Suprapubic skin (tissue), 4 donors: ENCODE measurements at regions not wholly inside any gene's neighbourhood (a gene's known extent, or its start where the extent isn't known, plus 50 kb on each side); places are given as distances from the start of the nearest gene placed in this dataset.

ENCODE experiments used
- POLR2A ChIP-seq, 2 donors: fragments of 450-650 bp; IDR thresholded peaks; one replicate each; pipeline ENCODE4 v1.6.1; 2017; ENCODE audit warnings: antibody characterized with exemption in 2 of 2, mild to moderate bottlenecking in 2 of 2, moderate library complexity in 2 of 2
- POLR2AphosphoS5 ChIP-seq, 3 donors: sonication (generic); formaldehyde crosslinking; IDR thresholded peaks; one replicate each; pipeline ENCODE4 v1.6.1; 2017; ENCODE audit warnings: antibody characterized with exemption in 3 of 3
- TF ChIP-seq, protein P1 (sequence below), 2 donors: fragments of 200-600 bp in 1 of 2; fragments of 450-650 bp in 1 of 2; sonication (generic) in 1 of 2; IDR thresholded peaks; one replicate each; pipeline ENCODE4 v1.5.1; 2016 to 2019; ENCODE audit warnings: antibody characterized with exemption in 2 of 2, mild to moderate bottlenecking in 1 of 2, moderate library complexity in 1 of 2

DNA sequence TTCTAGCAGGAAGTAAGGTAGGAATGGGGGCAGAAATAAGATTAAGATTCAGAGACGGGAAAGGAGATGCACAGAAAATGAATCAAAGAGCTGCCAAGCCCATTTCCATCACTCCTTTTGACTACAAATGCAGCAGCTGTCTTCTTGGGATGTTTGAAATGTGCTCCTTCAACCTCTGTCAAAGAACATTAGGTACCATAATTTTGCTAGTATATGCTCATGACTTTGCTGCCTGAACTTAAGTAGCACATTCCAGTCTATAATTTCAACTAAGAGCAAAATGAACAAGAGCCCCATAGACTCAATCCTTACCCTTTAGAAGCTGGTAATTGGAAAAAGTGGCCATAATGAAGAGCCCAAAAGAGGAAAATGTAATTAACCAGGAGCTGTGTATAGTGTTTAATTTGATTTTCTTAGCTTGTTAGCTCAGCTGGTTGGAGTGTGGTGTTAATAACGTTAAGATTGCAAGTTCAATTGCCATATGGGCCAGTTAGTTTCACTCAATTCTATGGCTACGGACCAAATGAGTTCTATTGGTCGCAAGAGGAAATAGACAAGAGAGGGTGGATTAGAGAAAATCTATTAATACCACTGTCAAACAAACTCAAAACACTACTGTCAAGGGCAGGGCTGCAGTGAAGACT, 349.9 kb downstream of the ZBBX start:
- TF ChIP-seq, protein P1, sequence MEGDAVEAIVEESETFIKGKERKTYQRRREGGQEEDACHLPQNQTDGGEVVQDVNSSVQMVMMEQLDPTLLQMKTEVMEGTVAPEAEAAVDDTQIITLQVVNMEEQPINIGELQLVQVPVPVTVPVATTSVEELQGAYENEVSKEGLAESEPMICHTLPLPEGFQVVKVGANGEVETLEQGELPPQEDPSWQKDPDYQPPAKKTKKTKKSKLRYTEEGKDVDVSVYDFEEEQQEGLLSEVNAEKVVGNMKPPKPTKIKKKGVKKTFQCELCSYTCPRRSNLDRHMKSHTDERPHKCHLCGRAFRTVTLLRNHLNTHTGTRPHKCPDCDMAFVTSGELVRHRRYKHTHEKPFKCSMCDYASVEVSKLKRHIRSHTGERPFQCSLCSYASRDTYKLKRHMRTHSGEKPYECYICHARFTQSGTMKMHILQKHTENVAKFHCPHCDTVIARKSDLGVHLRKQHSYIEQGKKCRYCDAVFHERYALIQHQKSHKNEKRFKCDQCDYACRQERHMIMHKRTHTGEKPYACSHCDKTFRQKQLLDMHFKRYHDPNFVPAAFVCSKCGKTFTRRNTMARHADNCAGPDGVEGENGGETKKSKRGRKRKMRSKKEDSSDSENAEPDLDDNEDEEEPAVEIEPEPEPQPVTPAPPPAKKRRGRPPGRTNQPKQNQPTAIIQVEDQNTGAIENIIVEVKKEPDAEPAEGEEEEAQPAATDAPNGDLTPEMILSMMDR (IDR thresholded peaks at IDR 0.05) = no peak
- TF ChIP-seq POLR2A (IDR thresholded peaks at IDR 0.05) = no peak
- TF ChIP-seq POLR2AphosphoS5 (IDR thresholded peaks at IDR 0.05) = no peak
